MV-4-11 (cell line): ENCODE measurements at regions not wholly inside any gene's neighbourhood (a gene's known extent, or its start where the extent isn't known, plus 50 kb on each side); places are given as distances from the start of the nearest gene placed in this dataset.

ENCODE experiments used
- DNase-seq: peaks from one replicate; lab custom pipeline; 2025; lab: John Stamatoyannopoulos, UW

GRCh38 chr16:27685807-27686206, 135.9 kb downstream of the KATNIP start:
- DNase-seq: no peak

GRCh38 chr16:27686926-27687325, 137.0 kb downstream of the KATNIP start:
- DNase-seq: no peak

GRCh38 chr16:27687605-27688004, 137.7 kb downstream of the KATNIP start:
- no peak for DNase-seq

GRCh38 chr16:27689711-27690110, 139.8 kb downstream of the KATNIP start:
- no peak for DNase-seq

- peak; percentile 14 for DNase-seq
Measured at GRCh38 chr16:27690608-27691007, 140.7 kb downstream of the KATNIP start.

GRCh38 chr16:27691721-27692120, 141.8 kb downstream of the KATNIP start:
- peak; percentile 8 for DNase-seq

GRCh38 chr16:27692576-27692975, 142.6 kb downstream of the KATNIP start:
- no peak for DNase-seq

- DNase-seq: no peak
Measured at GRCh38 chr16:27695161-27695560, 145.2 kb downstream of the KATNIP start.

- no peak for DNase-seq
Measured at GRCh38 chr16:27698266-27698665, 148.3 kb downstream of the KATNIP start.

GRCh38 chr16:27698746-27699145, 148.8 kb downstream of the KATNIP start:
- DNase-seq: no peak

GRCh38 chr16:27699540-27699939, 149.6 kb downstream of the KATNIP start:
- no peak for DNase-seq

GRCh38 chr16:27700304-27700995, 150.5 kb downstream of the KATNIP start:
- DNase-seq: no peak

- no peak for DNase-seq
Measured at GRCh38 chr16:27701381-27701780, 151.4 kb downstream of the KATNIP start.

GRCh38 chr16:27703121-27703520, 153.2 kb downstream of the KATNIP start:
- DNase-seq: no peak

- no peak for DNase-seq
Measured at GRCh38 chr16:27703545-27703944, 153.6 kb downstream of the KATNIP start.

- no peak for DNase-seq
Measured at GRCh38 chr16:27704252-27704651, 154.3 kb downstream of the KATNIP start.

GRCh38 chr16:27706156-27706865, 156.4 kb downstream of the KATNIP start:
- DNase-seq: no peak

GRCh38 chr16:27706866-27707685, 157.1 kb downstream of the KATNIP start:
- no peak for DNase-seq

- DNase-seq: no peak
Measured at GRCh38 chr16:27708651-27709050, 158.7 kb downstream of the KATNIP start.

GRCh38 chr16:27712251-27712711, 162.3 kb downstream of the KATNIP start:
- no peak for DNase-seq

- no peak for DNase-seq
Measured at GRCh38 chr16:27717726-27718125, 167.8 kb downstream of the KATNIP start.

- no peak for DNase-seq
Measured at GRCh38 chr16:27718201-27719105, 168.5 kb downstream of the KATNIP start.
